HepG2 (cell line): ENCODE measurements at regions not wholly inside any gene's neighbourhood (a gene's known extent, or its start where the extent isn't known, plus 50 kb on each side); places are given as distances from the start of the nearest gene placed in this dataset.

Experiments
- RXRB ChIP-seq: IDR thresholded peaks from 2 replicates; pipeline ENCODE4 v1.6.1; 2016; ENCODE audit warnings: borderline replicate concordance, missing genetic modification reagents, missing compliant biosample characterization
- SOX5 ChIP-seq: IDR thresholded peaks from 2 replicates; pipeline ENCODE4 v1.6.1; 2016; ENCODE audit warnings: borderline replicate concordance
- TF ChIP-seq, protein P1 (sequence below): sonication (generic); formaldehyde crosslinking; IDR thresholded peaks from 2 replicates; pipeline ENCODE4 v1.9.0; 2021; ENCODE audit warnings: missing genetic modification reagents, borderline replicate concordance
- TF ChIP-seq, protein P2 (sequence below): sonication (generic); formaldehyde crosslinking; IDR thresholded peaks from 2 replicates; pipeline ENCODE4 v1.4.0; 2020; ENCODE audit warnings: missing genetic modification reagents
- TF ChIP-seq, protein P3 (sequence below), 2 experiments: sonication (generic) in 1 of 2; formaldehyde crosslinking in 1 of 2; IDR thresholded peaks; 2 replicates each; pipeline versions ENCODE4 v1.5.1 to v1.6.1; 2011 to 2020; ENCODE audit warnings: borderline replicate concordance in 1 of 2, low read depth in 1 of 2, low read length in 1 of 2, mild to moderate bottlenecking in 1 of 2, missing genetic modification reagents in 1 of 2, moderate library complexity in 1 of 2

DNA sequence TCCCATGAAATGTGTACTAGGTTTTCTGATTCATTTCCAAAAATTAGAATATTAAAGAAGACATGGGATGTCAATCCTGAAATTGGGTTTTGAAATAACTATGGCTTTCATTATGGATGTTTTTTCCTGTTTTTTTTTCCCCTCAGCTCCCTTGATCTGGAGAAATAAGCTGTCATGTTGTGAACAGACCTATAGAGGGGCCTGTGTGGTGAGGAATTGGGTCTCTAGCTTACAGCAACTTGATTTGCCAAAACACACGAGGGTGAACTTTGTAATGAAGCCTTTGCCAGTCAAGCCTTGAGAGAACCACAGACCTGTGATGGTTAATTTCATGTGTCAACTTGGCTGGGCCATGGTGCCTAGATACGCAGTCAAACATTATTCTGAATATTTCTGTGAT lies 2413.6 kb downstream of the PCDH7 start (continued):
- TF ChIP-seq, protein P1, sequence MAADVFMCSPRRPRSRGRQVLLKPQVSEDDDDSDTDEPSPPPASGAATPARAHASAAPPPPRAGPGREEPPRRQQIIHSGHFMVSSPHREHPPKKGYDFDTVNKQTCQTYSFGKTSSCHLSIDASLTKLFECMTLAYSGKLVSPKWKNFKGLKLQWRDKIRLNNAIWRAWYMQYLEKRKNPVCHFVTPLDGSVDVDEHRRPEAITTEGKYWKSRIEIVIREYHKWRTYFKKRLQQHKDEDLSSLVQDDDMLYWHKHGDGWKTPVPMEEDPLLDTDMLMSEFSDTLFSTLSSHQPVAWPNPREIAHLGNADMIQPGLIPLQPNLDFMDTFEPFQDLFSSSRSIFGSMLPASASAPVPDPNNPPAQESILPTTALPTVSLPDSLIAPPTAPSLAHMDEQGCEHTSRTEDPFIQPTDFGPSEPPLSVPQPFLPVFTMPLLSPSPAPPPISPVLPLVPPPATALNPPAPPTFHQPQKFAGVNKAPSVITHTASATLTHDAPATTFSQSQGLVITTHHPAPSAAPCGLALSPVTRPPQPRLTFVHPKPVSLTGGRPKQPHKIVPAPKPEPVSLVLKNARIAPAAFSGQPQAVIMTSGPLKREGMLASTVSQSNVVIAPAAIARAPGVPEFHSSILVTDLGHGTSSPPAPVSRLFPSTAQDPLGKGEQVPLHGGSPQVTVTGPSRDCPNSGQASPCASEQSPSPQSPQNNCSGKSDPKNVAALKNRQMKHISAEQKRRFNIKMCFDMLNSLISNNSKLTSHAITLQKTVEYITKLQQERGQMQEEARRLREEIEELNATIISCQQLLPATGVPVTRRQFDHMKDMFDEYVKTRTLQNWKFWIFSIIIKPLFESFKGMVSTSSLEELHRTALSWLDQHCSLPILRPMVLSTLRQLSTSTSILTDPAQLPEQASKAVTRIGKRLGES (CRISPR knock-in tag), result no peak
- TF ChIP-seq, protein P2, sequence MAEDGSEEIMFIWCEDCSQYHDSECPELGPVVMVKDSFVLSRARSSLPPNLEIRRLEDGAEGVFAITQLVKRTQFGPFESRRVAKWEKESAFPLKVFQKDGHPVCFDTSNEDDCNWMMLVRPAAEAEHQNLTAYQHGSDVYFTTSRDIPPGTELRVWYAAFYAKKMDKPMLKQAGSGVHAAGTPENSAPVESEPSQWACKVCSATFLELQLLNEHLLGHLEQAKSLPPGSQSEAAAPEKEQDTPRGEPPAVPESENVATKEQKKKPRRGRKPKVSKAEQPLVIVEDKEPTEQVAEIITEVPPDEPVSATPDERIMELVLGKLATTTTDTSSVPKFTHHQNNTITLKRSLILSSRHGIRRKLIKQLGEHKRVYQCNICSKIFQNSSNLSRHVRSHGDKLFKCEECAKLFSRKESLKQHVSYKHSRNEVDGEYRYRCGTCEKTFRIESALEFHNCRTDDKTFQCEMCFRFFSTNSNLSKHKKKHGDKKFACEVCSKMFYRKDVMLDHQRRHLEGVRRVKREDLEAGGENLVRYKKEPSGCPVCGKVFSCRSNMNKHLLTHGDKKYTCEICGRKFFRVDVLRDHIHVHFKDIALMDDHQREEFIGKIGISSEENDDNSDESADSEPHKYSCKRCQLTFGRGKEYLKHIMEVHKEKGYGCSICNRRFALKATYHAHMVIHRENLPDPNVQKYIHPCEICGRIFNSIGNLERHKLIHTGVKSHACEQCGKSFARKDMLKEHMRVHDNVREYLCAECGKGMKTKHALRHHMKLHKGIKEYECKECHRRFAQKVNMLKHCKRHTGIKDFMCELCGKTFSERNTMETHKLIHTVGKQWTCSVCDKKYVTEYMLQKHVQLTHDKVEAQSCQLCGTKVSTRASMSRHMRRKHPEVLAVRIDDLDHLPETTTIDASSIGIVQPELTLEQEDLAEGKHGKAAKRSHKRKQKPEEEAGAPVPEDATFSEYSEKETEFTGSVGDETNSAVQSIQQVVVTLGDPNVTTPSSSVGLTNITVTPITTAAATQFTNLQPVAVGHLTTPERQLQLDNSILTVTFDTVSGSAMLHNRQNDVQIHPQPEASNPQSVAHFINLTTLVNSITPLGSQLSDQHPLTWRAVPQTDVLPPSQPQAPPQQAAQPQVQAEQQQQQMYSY (CRISPR knock-in tag), result no peak
- TF ChIP-seq SOX5 (CRISPR knock-in tag) (no peak), RXRB (no peak)
- TF ChIP-seq, protein P3, sequence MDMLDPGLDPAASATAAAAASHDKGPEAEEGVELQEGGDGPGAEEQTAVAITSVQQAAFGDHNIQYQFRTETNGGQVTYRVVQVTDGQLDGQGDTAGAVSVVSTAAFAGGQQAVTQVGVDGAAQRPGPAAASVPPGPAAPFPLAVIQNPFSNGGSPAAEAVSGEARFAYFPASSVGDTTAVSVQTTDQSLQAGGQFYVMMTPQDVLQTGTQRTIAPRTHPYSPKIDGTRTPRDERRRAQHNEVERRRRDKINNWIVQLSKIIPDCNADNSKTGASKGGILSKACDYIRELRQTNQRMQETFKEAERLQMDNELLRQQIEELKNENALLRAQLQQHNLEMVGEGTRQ (IDR thresholded peaks at IDR 0.05; ENCODE audit: low read depth, low read length), result no peak
- TF ChIP-seq, protein P3 (CRISPR knock-in tag; IDR thresholded peaks at IDR 0.05; ENCODE audit: borderline replicate concordance), result no peak
- TF ChIP-seq, all 625 proteins: peak for 0
